ENCODE measurements at regions not wholly inside any gene's neighbourhood (a gene's known extent, or its start where the extent isn't known, plus 50 kb on each side); places are given as distances from the start of the nearest gene placed in this dataset.

- Mint-ChIP-seq H3K4me3 (no peak overlapping the region), H3K4me1 (no peaks in the 10 kb centered on the region), H3K27ac (no peak overlapping the region), H3K27me3 (no peaks in the 10 kb centered on the region), H3K9me3 (ENCODE audit: low read depth) (peaks cover 27% of the 10 kb centered on the region), H3K36me3 (no peaks in the 10 kb centered on the region)
- DNase-seq, result no peak
- CTCF ChIA-PET, result no interaction called here
- no peak for ATAC-seq
Measured at GRCh38 chr14:27098451-27098850, 500.6 kb upstream of the NOVA1 start.

GRCh38 chr14:27114180-27114579 lies 516.3 kb upstream of the NOVA1 start:
- CTCF ChIA-PET, result no interaction called here
- DNase-seq (no peak), ATAC-seq (no peak)
- H3K9me3 Mint-ChIP-seq (ENCODE audit: low read depth), result peaks cover 9% of the 10 kb centered on the region
- no peaks in the 10 kb centered on the region for H3K36me3 Mint-ChIP-seq
- no peaks in the 10 kb centered on the region for H3K4me1 Mint-ChIP-seq
- no peaks in the 10 kb centered on the region for H3K27me3 Mint-ChIP-seq
- H3K4me3 Mint-ChIP-seq, result no peak overlapping the region
- H3K27ac Mint-ChIP-seq, result no peak overlapping the region

- ATAC-seq (no peak), DNase-seq (no peak)
- CTCF ChIA-PET, result no interaction called here
- Mint-ChIP-seq H3K4me1 (no peaks in the 10 kb centered on the region), H3K27me3 (no peaks in the 10 kb centered on the region), H3K4me3 (no peak overlapping the region), H3K27ac (no peak overlapping the region), H3K9me3 (ENCODE audit: low read depth) (peaks cover 28% of the 10 kb centered on the region), H3K36me3 (no peaks in the 10 kb centered on the region)
Measured at GRCh38 chr14:27123162-27123561, 525.3 kb upstream of the NOVA1 start.

- Mint-ChIP-seq H3K36me3 (no peaks in the 10 kb centered on the region), H3K4me1 (no peaks in the 10 kb centered on the region), H3K4me3 (no peak overlapping the region), H3K27ac (no peak overlapping the region), H3K9me3 (ENCODE audit: low read depth) (peaks cover 20% of the 10 kb centered on the region), H3K27me3 (no peaks in the 10 kb centered on the region)
- CTCF ChIA-PET, result no interaction called here
- DNase-seq (no peak), ATAC-seq (no peak)
Measured at GRCh38 chr14:27127838-27128237, 530.0 kb upstream of the NOVA1 start.

GRCh38 chr14:27134200-27134599 lies 536.4 kb upstream of the NOVA1 start:
- Mint-ChIP-seq H3K36me3 (no peaks in the 10 kb centered on the region), H3K4me1 (no peaks in the 10 kb centered on the region), H3K27ac (no peak overlapping the region), H3K27me3 (no peaks in the 10 kb centered on the region), H3K4me3 (no peak overlapping the region), H3K9me3 (ENCODE audit: low read depth) (peaks cover 19% of the 10 kb centered on the region)
- DNase-seq (no peak), ATAC-seq (no peak)
- CTCF ChIA-PET, result no interaction called here

- Mint-ChIP-seq H3K36me3 (no peaks in the 10 kb centered on the region), H3K27ac (no peak overlapping the region), H3K4me1 (no peaks in the 10 kb centered on the region), H3K4me3 (no peak overlapping the region), H3K27me3 (no peaks in the 10 kb centered on the region), H3K9me3 (ENCODE audit: low read depth) (peaks cover 12% of the 10 kb centered on the region)
- CTCF ChIA-PET, result no interaction called here
- ATAC-seq (no peak), DNase-seq (no peak)
Measured at GRCh38 chr14:27145170-27145569, 547.3 kb upstream of the NOVA1 start.

GRCh38 chr14:27148143-27148542 lies 550.3 kb upstream of the NOVA1 start:
- DNase-seq (no peak), ATAC-seq (no peak)
- Mint-ChIP-seq H3K27ac (no peak overlapping the region), H3K27me3 (no peaks in the 10 kb centered on the region), H3K9me3 (ENCODE audit: low read depth) (peaks cover 9% of the 10 kb centered on the region), H3K36me3 (no peaks in the 10 kb centered on the region), H3K4me3 (no peak overlapping the region), H3K4me1 (no peaks in the 10 kb centered on the region)
- CTCF ChIA-PET, result no interaction called here

GRCh38 chr14:27164139-27164538 lies 566.3 kb upstream of the NOVA1 start:
- ATAC-seq (no peak), DNase-seq (no peak)
- Mint-ChIP-seq H3K4me1 (no peaks in the 10 kb centered on the region), H3K36me3 (peaks cover 1% of the 10 kb centered on the region), H3K27me3 (no peaks in the 10 kb centered on the region), H3K27ac (no peak overlapping the region), H3K9me3 (ENCODE audit: low read depth) (peaks cover 4% of the 10 kb centered on the region), H3K4me3 (no peak overlapping the region)
- CTCF ChIA-PET, result no interaction called here

GRCh38 chr14:27175489-27175888 lies 577.7 kb upstream of the NOVA1 start:
- H3K9me3 Mint-ChIP-seq (ENCODE audit: low read depth), result peaks cover 15% of the 10 kb centered on the region
- CTCF ChIA-PET, result no interaction called here
- no peaks in the 10 kb centered on the region for H3K4me1 Mint-ChIP-seq
- ATAC-seq (no peak), DNase-seq (no peak)
- H3K4me3 Mint-ChIP-seq, result no peak overlapping the region
- H3K36me3 Mint-ChIP-seq, result no peaks in the 10 kb centered on the region
- no peaks in the 10 kb centered on the region for H3K27me3 Mint-ChIP-seq
- H3K27ac Mint-ChIP-seq, result no peak overlapping the region

- H3K27ac Mint-ChIP-seq, result no peak overlapping the region
Measured at GRCh38 chr14:27181333-27181732, 583.5 kb upstream of the NOVA1 start.

GRCh38 chr14:27184427-27184826 lies 586.6 kb upstream of the NOVA1 start:
- Mint-ChIP-seq H3K27ac (no peak overlapping the region), H3K4me1 (no peaks in the 10 kb centered on the region), H3K27me3 (no peaks in the 10 kb centered on the region), H3K9me3 (ENCODE audit: low read depth) (peaks cover 12% of the 10 kb centered on the region), H3K4me3 (no peak overlapping the region), H3K36me3 (no peaks in the 10 kb centered on the region)
- DNase-seq (no peak), ATAC-seq (no peak)
- CTCF ChIA-PET, result no interaction called here

More at GRCh38 chr14:27181333-27181732, 583.5 kb upstream of the NOVA1 start:
- CTCF ChIA-PET, result no interaction called here
- no peaks in the 10 kb centered on the region for H3K4me1 Mint-ChIP-seq
- no peak for DNase-seq
- H3K27me3 Mint-ChIP-seq, result no peaks in the 10 kb centered on the region
- no peaks in the 10 kb centered on the region for H3K36me3 Mint-ChIP-seq
- no peak for ATAC-seq
- peaks cover 12% of the 10 kb centered on the region for H3K9me3 Mint-ChIP-seq (ENCODE audit: low read depth)
- H3K4me3 Mint-ChIP-seq, result no peak overlapping the region

- Mint-ChIP-seq H3K36me3 (no peaks in the 10 kb centered on the region), H3K4me1 (no peaks in the 10 kb centered on the region), H3K9me3 (ENCODE audit: low read depth) (peaks cover 18% of the 10 kb centered on the region), H3K27ac (no peak overlapping the region), H3K27me3 (no peaks in the 10 kb centered on the region), H3K4me3 (no peak overlapping the region)
- DNase-seq, result no peak
- ATAC-seq, result no peak
- CTCF ChIA-PET, result no interaction called here
Measured at GRCh38 chr14:27186048-27186447, 588.2 kb upstream of the NOVA1 start.

GRCh38 chr14:27187136-27187535 lies 589.3 kb upstream of the NOVA1 start:
- DNase-seq (no peak), ATAC-seq (no peak)
- no peaks in the 10 kb centered on the region for H3K27me3 Mint-ChIP-seq
- no peaks in the 10 kb centered on the region for H3K4me1 Mint-ChIP-seq
- CTCF ChIA-PET, result no interaction called here
- H3K27ac Mint-ChIP-seq, result no peak overlapping the region
- H3K36me3 Mint-ChIP-seq, result no peaks in the 10 kb centered on the region
- no peak overlapping the region for H3K4me3 Mint-ChIP-seq
- H3K9me3 Mint-ChIP-seq (ENCODE audit: low read depth), result peaks cover 15% of the 10 kb centered on the region

GRCh38 chr14:27190296-27190695 lies 592.5 kb upstream of the NOVA1 start:
- Mint-ChIP-seq H3K36me3 (no peaks in the 10 kb centered on the region), H3K27ac (no peak overlapping the region), H3K9me3 (ENCODE audit: low read depth) (peaks cover 15% of the 10 kb centered on the region), H3K4me3 (no peak overlapping the region), H3K4me1 (no peaks in the 10 kb centered on the region), H3K27me3 (no peaks in the 10 kb centered on the region)
- ATAC-seq (no peak), DNase-seq (no peak)
- CTCF ChIA-PET, result no interaction called here

GRCh38 chr14:27199272-27199671 lies 601.4 kb upstream of the NOVA1 start:
- no peaks in the 10 kb centered on the region for H3K4me1 Mint-ChIP-seq
- ATAC-seq (no peak), DNase-seq (no peak)
- CTCF ChIA-PET, result no interaction called here
- H3K9me3 Mint-ChIP-seq (ENCODE audit: low read depth), result peaks cover 6% of the 10 kb centered on the region
- no peak overlapping the region for H3K4me3 Mint-ChIP-seq
- no peaks in the 10 kb centered on the region for H3K27me3 Mint-ChIP-seq
- H3K36me3 Mint-ChIP-seq, result peaks cover 2% of the 10 kb centered on the region
- no peak overlapping the region for H3K27ac Mint-ChIP-seq
